ENCODE measurements at regions not wholly inside any gene's neighbourhood (a gene's known extent, or its start where the extent isn't known, plus 50 kb on each side); places are given as distances from the start of the nearest gene placed in this dataset.

DNA sequence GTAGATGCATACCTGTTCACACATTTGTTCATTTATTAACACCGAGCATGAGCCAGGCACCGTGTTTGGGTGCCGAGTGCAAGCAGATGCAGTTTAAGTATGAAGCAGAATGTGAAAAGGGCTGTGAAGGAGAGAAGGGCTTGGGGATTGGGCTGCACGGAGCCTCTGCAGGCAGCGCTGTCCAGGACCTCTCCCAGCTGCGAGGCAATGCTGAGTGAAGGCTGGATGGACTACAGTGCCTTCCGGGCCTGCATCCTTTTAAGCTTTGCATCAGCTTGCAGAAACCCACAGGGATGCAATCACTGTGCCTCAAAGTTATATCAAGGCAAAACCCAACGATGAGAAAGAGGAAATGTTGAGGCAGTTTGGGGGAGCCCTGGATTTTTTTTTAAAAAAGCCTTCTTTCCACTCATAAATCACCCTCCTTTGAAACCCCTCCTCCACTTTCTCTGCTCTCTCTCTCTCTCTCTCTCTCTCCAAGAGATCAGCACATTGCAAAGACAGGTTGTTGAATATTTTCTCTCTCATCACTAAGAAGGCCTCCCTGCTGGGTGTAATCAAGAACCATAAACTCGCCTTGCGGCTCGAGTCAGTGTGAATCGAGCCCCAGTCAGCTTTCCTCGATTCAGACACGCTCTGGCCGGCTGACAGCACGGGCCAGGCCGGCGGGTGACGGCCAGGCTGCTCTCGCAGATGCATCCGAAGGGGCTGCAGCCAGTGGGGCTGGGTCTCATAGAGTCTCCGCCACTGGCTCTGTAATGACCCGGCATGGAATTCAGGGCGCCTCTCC, 89.2 kb upstream of the POU3F1 start:
- H3K9me3 ChIP-seq (ENCODE audit: low read length), result no peaks in the 10 kb centered on the region
- H3K36me3 ChIP-seq (ENCODE audit: insufficient read depth, low read length), result no peaks in the 10 kb centered on the region
- H3F3A ChIP-seq (ENCODE audit: insufficient read depth, low read length, poor library complexity, severe bottlenecking), result no peaks in the 10 kb centered on the region
- TF ChIP-seq SMC3 (conservative IDR thresholded peaks at IDR 0.05; ENCODE audit: poor library complexity) (peak; percentile 46), RAD21 (conservative IDR thresholded peaks at IDR 0.05) (peak; percentile 25), POLR2AphosphoS5 (IDR thresholded peaks at IDR 0.05) (peak; percentile 88), EP300 (conservative IDR thresholded peaks at IDR 0.05; ENCODE audit: poor library complexity, severe bottlenecking) (peak; percentile 59), MXI1 (conservative IDR thresholded peaks at IDR 0.05; ENCODE audit: poor library complexity, severe bottlenecking) (no peak)
- TF ChIP-seq, protein P1, sequence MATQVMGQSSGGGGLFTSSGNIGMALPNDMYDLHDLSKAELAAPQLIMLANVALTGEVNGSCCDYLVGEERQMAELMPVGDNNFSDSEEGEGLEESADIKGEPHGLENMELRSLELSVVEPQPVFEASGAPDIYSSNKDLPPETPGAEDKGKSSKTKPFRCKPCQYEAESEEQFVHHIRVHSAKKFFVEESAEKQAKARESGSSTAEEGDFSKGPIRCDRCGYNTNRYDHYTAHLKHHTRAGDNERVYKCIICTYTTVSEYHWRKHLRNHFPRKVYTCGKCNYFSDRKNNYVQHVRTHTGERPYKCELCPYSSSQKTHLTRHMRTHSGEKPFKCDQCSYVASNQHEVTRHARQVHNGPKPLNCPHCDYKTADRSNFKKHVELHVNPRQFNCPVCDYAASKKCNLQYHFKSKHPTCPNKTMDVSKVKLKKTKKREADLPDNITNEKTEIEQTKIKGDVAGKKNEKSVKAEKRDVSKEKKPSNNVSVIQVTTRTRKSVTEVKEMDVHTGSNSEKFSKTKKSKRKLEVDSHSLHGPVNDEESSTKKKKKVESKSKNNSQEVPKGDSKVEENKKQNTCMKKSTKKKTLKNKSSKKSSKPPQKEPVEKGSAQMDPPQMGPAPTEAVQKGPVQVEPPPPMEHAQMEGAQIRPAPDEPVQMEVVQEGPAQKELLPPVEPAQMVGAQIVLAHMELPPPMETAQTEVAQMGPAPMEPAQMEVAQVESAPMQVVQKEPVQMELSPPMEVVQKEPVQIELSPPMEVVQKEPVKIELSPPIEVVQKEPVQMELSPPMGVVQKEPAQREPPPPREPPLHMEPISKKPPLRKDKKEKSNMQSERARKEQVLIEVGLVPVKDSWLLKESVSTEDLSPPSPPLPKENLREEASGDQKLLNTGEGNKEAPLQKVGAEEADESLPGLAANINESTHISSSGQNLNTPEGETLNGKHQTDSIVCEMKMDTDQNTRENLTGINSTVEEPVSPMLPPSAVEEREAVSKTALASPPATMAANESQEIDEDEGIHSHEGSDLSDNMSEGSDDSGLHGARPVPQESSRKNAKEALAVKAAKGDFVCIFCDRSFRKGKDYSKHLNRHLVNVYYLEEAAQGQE (IDR thresholded peaks at IDR 0.05; ENCODE audit: borderline replicate concordance), result peak; percentile 16
- no peaks in the 10 kb centered on the region for H3K27me3 ChIP-seq (ENCODE audit: insufficient read depth, low read depth, low read length)
- no peaks in the 10 kb centered on the region for H3K79me2 ChIP-seq (replicated peaks; ENCODE audit: insufficient read depth, low read length)
- H3K9ac ChIP-seq (ENCODE audit: low read length), result peak overlapping the region; percentile 36
- peak overlapping the region; percentile 40 for H3K27ac ChIP-seq (ENCODE audit: low read length)
- H3K9me2 ChIP-seq (ENCODE audit: insufficient read depth, low read length), result no peaks in the 10 kb centered on the region
- no peaks in the 10 kb centered on the region for H4K20me1 ChIP-seq (ENCODE audit: insufficient read depth)
- no peak overlapping the region for H2AFZ ChIP-seq (ENCODE audit: low read depth, low read length)
- peak overlapping the region; percentile 31 for H3K4me3 ChIP-seq (ENCODE audit: low read length)
- H3K4me2 ChIP-seq (ENCODE audit: low read length), result no peak overlapping the region

DNA sequence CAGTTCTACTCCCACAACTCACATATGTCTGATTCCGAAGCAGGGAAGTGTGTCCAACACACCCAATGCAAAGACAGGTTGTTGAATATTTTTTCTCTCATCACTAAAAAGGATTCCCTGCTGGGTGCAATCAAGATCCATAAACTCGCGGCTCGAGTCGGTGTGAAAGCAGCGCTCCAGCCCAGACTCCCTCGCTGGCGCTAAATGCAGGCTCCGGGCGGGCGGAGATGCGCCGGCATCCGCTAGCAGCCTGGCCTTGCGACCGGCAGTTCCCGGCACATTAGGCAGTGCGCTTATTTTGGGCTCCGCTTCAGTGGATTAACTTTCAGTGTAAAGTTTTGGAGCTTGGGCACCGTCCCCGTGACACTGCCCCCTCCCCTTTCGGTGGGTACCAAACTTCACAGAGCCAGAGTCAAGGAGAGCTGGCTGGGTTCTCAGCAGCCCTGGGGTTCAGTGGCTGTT, 87.7 kb upstream of the POU3F1 start:
- H3K4me3 ChIP-seq (ENCODE audit: low read length), result no peak overlapping the region

More for the DNA sequence above, 87.7 kb upstream of the POU3F1 start:
- no peaks in the 10 kb centered on the region for H3F3A ChIP-seq (ENCODE audit: insufficient read depth, low read length, poor library complexity, severe bottlenecking)
- no peaks in the 10 kb centered on the region for H3K79me2 ChIP-seq (replicated peaks; ENCODE audit: insufficient read depth, low read length)
- H3K9me2 ChIP-seq (ENCODE audit: insufficient read depth, low read length), result no peaks in the 10 kb centered on the region
- H3K27ac ChIP-seq (ENCODE audit: low read length), result no peak overlapping the region
- H3K36me3 ChIP-seq (ENCODE audit: insufficient read depth, low read length), result no peaks in the 10 kb centered on the region
- H3K4me2 ChIP-seq (ENCODE audit: low read length), result no peak overlapping the region
- no peak overlapping the region for H2AFZ ChIP-seq (ENCODE audit: low read depth, low read length)
- no peak overlapping the region for H3K9ac ChIP-seq (ENCODE audit: low read length)
- no peaks in the 10 kb centered on the region for H3K9me3 ChIP-seq (ENCODE audit: low read length)
- no peaks in the 10 kb centered on the region for H3K27me3 ChIP-seq (ENCODE audit: insufficient read depth, low read depth, low read length)
- no peaks in the 10 kb centered on the region for H4K20me1 ChIP-seq (ENCODE audit: insufficient read depth)
- TF ChIP-seq MXI1 (conservative IDR thresholded peaks at IDR 0.05; ENCODE audit: poor library complexity, severe bottlenecking) (no peak), SMC3 (conservative IDR thresholded peaks at IDR 0.05; ENCODE audit: poor library complexity) (no peak), TAF1 (IDR thresholded peaks at IDR 0.05; ENCODE audit: low read depth) (no peak), RAD21 (conservative IDR thresholded peaks at IDR 0.05) (no peak), EP300 (conservative IDR thresholded peaks at IDR 0.05; ENCODE audit: poor library complexity, severe bottlenecking) (no peak), POLR2AphosphoS5 (IDR thresholded peaks at IDR 0.05) (no peak), EZH2 (IDR thresholded peaks at IDR 0.05; ENCODE audit: borderline replicate concordance, insufficient read depth, low read length, poor library complexity, severe bottlenecking) (no peak)
- TF ChIP-seq, protein P1 (IDR thresholded peaks at IDR 0.05; ENCODE audit: borderline replicate concordance), result no peak
- TF ChIP-seq, protein P2, sequence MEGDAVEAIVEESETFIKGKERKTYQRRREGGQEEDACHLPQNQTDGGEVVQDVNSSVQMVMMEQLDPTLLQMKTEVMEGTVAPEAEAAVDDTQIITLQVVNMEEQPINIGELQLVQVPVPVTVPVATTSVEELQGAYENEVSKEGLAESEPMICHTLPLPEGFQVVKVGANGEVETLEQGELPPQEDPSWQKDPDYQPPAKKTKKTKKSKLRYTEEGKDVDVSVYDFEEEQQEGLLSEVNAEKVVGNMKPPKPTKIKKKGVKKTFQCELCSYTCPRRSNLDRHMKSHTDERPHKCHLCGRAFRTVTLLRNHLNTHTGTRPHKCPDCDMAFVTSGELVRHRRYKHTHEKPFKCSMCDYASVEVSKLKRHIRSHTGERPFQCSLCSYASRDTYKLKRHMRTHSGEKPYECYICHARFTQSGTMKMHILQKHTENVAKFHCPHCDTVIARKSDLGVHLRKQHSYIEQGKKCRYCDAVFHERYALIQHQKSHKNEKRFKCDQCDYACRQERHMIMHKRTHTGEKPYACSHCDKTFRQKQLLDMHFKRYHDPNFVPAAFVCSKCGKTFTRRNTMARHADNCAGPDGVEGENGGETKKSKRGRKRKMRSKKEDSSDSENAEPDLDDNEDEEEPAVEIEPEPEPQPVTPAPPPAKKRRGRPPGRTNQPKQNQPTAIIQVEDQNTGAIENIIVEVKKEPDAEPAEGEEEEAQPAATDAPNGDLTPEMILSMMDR (IDR thresholded peaks at IDR 0.05; ENCODE audit: poor library complexity, severe bottlenecking), result no peak

Data from neural cell (in vitro differentiated cells).